PFSK-1 (cell line): ENCODE measurements at regions not wholly inside any gene's neighbourhood (a gene's known extent, or its start where the extent isn't known, plus 50 kb on each side); places are given as distances from the start of the nearest gene placed in this dataset.

ENCODE experiments used
- SIN3A ChIP-seq: IDR thresholded peaks from 2 replicates; pipeline ENCODE4 v1.6.1; 2012; ENCODE audit warnings: mild to moderate bottlenecking, low read length, moderate library complexity, borderline replicate concordance; ENCODE audit not compliant: insufficient read depth
- TAF1 ChIP-seq: IDR thresholded peaks from 2 replicates; pipeline ENCODE4 v1.6.1; 2012; ENCODE audit warnings: low read length, control low read depth, borderline replicate concordance; ENCODE audit not compliant: insufficient read depth

GRCh38 chr18:8983195-8983594, 119.3 kb upstream of the NDUFV2 start:
- no peak for TF ChIP-seq SIN3A
- no peak for TF ChIP-seq TAF1
